ENCODE measurements at regions not wholly inside any gene's neighbourhood (a gene's known extent, or its start where the extent isn't known, plus 50 kb on each side); places are given as distances from the start of the nearest gene placed in this dataset.
A peak's percentile ranks its signal among the peaks of the same experiment; 100 is the strongest.
"Not testable (repeated sequence)": the region's sequence is repeated elsewhere in the genome, so short reads cannot be mapped to it uniquely, and the experiment has no call there.

DNA sequence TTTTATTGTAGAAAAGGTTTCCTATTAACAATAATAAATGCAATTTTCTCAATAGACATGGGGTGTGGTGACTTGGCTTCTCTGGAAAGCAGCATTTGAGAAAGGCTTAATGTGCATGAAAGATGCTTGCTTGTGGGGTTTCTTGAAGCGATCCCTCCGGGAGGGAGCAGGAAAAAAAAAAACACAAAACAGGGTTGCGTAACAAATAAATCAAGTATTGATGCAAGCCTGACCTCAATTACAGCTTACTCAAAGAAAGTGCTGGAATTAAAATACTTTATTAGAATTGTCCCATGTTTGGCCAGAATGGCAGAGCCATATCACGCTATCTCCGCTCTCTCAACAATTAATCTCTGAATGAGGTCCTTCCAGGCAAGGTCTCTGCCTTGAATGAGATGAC lies 1612.5 kb downstream of the REEP3 start:
- DNase-seq (ENCODE audit: low read depth), result no peak

DNA sequence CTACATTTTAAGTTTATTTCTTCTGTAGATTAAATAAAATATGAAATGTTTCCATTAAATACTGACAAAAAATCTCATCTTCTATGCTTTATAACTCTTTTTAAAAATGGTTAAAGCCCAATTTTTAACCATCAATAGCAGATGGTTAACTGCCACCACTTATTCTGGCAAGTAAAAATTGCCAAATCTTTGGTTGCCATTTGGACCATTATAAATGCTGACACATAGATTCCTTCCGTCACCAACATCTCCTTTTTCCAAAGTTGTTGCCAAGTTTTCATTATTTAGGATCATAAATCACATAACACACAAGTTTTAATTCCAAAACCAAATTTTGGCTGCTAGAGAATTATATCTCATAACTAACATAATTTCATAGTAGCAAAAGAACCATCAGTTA lies 1614.3 kb downstream of the REEP3 start:
- no peak for DNase-seq (ENCODE audit: low read depth)

DNA sequence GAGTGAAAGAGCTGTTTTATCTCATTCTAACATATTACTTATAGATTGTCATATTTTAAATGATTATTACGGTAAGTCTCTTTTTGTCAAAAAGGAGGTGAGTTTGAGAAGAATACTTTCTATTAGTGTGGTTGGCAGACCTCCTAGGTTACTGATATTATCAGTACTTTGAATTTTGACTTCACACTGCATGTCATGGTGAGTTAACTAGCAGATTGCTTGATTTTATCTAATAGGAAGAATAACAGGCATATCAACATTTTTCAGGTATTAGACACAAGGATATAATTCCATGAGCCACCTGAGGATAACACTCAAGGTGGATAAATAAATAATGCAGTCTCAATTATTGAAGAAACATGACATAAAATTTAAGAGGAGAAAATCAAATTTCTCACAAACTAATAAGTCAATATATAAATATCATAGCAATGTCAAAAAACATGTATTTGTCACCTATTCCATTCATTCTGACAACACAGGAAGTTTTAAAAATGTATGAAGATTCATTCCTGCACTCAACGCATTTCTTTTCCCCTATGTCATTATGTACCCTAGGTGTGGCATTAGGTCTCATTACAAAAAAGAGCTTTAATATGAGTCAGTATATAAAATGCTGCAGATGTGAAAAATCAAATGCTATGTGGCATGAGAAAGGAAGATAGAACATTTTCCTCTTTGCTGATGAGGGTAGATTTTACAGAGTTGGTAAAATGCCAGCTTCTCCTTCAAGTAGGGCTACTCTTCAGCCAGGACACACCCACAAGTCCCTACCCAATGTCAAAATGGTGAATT lies 1621.6 kb downstream of the REEP3 start:
- no peak for DNase-seq (ENCODE audit: low read depth)

DNA sequence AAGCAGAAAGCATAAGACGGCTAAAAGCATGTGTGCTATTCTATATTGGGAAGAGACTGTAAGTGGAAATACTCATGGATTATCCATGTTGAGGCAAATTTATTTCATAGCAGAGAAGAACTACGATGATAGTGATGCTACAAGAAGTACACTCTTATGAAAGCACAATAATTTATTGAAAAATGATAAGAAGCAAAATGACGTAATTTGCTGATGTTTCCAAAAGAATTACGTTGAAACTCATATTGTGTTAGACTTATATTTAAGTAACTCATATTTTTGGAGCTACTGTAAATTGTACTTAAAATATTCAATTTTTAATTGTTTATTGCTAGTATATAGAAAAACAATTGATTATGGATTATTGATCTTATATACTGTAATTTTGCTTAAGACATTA lies 1622.5 kb downstream of the REEP3 start:
- DNase-seq (ENCODE audit: low read depth), result no peak

DNA sequence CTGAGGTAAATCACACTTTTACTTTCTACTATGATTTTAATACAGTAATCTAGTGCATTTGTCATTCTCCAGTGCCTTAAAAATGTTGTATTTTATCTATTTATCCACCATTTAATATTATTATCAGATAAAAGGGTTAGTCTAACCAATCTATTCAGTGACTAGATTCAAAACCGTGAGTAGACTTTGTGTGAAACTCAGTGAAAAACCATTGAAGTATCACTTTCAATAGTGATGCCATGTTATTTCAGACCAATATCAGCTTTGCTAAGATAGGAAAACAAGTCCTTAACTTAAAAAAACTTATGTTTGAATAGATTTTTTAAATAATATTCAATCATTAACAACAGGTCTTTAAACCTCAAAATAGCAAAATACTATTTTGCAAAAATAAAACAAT lies 1628.7 kb downstream of the REEP3 start:
- DNase-seq (ENCODE audit: low read depth), result no peak

DNA sequence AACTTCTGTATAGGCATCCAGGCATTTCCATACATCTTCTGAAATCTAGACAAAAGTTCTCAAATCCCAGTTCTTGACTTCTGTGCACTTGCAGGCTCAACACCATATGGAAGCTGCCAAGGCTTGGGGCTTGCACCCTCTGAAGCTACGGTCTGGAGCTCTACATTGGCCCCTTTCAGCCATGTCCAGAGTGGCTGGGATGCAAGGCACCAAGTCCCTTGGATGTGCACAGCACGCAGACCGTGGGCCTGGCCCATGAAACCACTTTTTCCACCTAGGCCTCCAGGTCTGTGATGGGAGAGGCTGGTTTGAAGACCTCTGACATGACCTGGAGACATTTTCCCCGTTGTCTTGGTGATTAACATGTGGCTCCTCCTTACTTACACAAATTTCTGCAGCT lies 1645.1 kb downstream of the REEP3 start:
- DNase-seq (ENCODE audit: low read depth), result no peak

DNA sequence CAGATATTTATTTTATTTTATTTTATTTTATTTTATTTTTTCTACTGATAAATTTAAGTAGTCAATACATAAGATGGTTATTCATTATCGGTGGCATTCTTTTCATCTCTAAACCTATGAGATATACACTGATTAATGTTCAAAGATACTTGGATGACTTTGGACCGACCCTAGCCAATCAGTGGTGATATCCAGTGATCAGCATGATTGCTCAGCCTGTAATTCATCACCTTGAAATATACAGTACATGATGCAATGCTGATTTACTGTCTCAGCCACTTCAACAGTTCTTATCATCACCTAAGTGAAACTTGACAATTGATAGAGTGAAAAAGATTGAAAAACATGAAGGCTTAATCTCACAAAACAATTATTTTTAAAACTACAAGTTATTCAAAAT lies 1651.0 kb downstream of the REEP3 start:
- DNase-seq (ENCODE audit: low read depth), result no peak

DNA sequence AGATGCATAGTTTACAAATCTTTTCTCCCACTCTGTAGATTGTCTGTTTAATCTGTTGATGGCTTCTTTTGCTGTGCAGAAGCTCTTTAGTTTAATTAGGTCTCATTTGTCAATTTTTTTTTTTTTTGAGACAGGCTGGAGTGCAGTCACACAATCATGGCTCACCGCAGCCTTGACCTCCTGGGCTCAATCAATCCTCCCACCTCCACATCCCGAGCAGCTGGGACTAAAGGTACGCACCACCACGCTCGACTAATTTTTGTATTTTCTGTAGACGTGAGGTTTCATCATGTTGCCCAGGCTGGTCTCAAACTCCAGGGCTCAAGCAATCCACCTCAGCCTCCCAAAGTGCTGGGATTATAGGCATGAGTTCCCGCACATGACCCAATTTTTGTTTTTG lies 1655.8 kb downstream of the REEP3 start:
- no peak for DNase-seq (ENCODE audit: low read depth)

DNA sequence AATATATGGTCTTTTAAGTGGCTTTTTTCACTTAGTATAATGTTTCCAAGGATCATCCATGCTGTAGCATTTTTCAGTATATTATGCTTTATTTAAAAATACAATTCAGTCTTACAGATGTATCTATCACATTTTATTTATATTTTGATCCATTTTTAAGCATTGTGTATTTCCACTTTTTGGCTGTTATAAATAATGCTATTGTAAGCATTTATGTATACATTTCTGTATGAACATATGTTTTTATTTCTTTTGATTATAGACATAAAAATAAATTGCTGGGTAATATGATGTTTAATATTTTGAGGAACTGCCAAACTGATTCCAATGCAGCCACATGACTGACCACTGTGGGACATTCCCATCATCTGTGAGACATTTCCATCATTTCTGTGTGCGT lies 1662.0 kb downstream of the REEP3 start:
- no peak for DNase-seq (ENCODE audit: low read depth)

DNA sequence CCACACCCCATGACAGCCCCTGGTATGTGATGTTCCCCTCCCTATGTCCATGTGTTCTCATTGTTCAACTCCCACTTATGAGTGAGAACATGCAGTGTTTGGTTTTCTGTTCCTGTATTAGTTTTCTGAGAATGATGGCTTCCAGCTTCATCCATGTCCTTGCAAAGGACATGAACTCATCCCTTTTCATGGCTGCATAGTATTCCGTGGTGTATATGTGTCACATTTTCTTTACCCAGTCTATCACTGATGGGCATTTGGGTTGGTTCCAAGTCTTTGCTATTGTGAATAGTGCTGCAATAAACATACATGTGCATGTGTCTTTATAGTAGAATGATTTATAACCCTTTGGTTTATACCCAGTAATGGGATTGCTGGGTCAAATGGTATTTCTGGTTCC lies 1665.5 kb downstream of the REEP3 start:
- not testable (repeated sequence) for DNase-seq (ENCODE audit: low read depth)

DNA sequence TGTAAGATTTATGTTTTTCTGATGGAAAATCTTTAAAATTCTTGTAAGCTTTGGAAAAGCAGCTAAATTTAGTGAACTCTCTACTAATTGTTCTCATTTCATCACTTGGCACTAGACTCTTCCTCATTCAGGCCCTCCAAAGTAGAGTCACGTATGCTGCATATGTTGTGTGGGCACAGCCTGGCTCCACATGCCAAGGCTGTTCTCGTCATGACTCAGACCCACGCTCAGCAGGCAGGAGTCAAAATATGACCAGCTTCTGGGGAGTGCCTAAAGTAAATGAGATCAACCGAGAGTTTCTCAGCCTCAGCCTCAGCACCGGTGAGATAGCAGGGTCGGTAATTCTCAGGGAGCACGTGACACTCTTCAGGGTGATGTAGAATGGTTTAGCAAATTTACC lies 1672.9 kb downstream of the REEP3 start:
- peak; percentile 4 for DNase-seq (ENCODE audit: low read depth)

DNA sequence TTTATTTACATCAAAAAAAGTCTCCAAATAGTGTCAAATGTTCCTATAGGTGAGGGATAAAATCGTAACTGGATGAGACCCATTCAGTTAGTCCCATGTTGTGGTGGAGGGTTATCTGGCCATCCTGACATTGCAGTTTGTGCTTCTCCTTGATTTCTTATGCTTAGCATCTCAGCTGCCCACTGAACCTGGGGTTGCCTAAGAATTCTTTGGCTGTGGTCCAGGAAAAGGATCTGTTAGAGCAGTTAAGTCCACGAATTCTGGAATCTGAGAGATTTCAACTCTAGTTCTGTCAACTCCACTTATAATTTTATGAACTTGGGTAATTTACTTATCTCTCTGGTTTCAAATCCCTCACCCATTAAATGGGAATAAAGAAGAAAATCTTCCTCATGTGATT lies 1673.4 kb downstream of the REEP3 start:
- DNase-seq (ENCODE audit: low read depth), result no peak

DNA sequence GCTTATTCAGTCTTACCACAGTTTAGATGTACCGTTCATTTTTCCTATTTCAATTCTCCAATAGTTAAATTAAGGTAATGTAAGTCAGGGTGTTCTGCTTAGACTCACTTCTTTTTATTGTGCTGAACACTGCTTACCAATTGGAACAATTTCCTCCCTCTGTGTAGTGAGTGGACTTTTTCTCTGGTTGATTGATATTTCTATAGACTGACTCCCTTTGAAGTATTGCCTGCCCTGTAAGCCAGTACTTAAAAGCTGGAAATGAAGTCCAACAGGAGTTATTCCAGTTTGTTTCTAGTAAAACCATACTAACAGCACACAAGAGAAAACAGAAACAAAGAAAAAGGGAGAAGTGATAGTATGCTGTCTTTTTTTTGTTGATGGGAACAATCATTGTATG lies 1674.9 kb downstream of the REEP3 start:
- DNase-seq (ENCODE audit: low read depth), result no peak

DNA sequence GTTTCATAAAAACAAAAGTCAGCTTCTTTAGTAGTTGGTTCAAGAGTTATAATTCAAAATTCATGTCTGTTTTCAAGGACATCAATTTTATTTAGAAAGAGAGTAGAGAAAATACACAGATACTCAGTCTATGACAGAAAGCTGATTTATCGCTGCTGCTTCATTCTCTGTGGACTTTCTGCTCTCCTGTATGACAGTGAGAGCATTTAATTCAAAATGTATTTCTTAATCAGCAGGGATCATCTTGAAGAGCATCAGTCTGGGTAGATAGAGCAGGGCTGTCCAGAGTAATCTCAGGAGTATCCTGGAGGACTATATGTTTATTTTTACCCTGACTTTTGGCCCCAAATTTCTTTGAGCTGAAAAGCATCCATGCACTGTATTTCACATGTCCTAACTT lies 1676.7 kb downstream of the REEP3 start:
- DNase-seq (ENCODE audit: low read depth), result no peak

DNA sequence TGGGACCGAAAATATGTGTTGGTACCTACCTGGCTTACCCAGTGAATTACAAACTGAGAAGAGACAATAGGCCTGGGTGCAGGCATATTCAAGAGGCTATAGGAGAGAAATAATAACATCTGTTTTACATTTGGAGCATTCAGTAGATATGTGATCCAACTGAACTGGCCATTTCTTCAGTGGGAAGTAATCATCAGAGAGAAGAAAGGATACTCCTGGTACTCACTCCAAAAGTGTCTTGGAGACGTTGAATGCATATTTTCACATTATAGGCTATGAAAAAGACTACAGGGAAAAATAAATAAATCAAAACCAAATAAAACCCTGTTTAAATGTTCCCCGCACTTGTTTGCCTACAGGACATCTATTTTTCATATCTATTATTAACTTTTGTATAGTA lies 1680.3 kb downstream of the REEP3 start:
- DNase-seq (ENCODE audit: low read depth), result no peak

DNA sequence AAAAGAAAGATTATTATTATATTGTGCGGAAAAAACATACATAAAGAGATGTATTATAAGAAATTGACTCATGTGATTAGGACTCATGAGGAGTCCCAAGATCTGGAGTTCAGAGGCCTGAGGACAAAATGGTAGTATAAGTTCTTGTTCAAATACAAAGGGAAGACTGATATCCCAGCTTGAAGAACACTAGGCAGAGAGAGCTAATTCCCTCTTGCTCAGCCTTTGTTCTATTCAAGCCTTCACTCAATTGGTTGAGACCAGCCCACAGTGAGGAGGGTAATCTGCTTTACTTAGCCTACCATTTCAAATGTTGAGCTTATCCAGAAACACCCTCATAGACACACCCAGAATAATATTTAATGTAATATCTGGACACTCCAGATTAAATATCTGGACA lies 1683.8 kb downstream of the REEP3 start:
- DNase-seq (ENCODE audit: low read depth), result no peak

DNA sequence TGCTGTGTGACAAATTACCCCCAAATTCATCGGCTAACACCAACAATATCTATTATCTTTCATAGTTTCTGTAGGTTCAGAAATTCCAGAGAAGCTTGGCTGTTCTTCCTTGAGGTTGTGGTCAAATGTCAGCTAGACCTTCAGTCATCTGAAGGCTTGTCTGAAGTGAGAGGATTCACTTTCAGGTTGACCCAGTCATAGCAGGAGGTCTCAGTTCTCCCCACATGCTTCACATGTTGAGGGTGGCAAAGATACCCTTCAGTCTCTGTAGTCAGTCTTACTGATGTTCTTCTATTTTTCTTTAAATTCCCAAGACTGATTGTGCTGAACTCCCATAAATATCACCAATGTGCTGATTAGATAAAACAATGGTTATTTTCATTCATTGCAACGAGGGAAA lies 1692.0 kb downstream of the REEP3 start:
- no peak for DNase-seq (ENCODE audit: low read depth)

DNA sequence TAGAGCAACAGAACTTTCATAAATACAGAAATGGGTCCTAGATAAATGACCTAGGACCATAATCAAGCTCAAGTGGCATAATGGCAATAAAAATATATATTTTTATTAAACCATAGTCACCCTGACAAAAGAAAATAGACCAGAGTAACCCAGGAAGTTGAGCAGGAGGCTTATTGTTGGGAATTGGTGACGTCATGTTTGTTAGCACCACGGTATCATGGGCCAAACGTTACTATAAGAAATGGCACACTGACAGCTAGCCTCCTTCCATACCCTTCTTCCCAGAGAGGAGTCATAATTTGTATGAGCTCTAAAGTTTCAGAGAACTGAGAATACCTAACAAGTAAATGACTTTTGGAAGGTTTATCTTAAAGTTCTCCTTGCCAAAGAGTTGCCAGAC lies 1698.2 kb downstream of the REEP3 start:
- no peak for DNase-seq (ENCODE audit: low read depth)

DNA sequence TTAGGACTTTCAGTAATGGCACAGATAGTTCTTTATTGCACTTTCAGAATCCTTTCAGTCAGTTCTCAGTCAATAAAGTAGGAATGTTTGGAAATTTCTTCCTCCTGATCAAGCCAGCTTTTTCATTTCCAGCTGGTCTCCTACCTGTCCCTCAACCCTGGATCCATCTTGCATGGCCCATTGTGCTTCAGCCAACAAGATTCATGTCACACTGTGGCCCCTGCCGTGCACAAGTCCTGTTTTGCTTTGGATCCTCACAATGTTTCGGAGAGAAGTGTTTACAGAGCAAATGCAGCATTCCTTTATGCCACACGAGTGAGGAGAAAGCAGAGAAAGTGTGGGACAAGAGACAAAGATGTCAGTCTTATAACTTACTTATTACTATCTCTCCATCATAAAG lies 1694.7 kb upstream of the LRRTM3 start:
- DNase-seq (ENCODE audit: low read depth), result no peak

DNA sequence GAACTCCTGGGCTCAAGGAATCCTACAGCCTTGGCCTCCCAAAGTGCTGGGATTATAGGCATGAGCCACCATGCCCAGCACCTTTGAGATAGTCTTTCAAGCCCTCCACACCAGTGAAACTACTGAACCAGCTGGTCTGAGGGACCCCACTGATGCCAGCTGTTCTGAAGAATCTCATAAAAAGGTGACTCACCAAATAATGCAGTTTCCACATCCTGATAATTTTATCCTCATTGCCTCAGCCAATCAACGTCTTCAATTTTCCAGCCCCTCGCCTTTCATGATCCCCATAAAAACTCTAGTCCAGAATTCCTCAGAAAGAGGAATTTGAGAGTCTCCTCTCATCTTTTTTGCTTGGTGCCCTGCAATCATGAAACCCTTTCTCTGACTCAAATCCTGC lies 1691.6 kb upstream of the LRRTM3 start:
- peak; percentile 9 for DNase-seq (ENCODE audit: low read depth)

DNA sequence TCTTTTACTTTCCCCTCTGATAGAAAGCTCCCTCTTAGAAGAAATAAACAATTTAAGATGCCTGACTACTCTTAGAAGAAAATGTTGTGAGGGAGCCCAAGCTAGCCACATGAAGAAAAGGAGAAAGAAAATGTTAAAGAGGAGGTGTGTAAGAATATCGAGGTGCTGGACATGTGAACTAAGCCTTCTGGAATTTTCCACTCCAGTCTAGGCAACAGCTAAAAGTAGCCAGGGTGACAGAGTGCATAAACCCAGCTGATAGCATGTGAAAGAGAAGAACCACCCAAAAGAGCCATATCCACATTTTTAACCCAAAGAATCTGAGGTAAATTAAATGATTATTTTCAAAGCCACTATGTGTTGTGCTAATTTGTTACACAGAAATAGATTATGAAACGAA lies 1690.6 kb upstream of the LRRTM3 start:
- no peak for DNase-seq (ENCODE audit: low read depth)

DNA sequence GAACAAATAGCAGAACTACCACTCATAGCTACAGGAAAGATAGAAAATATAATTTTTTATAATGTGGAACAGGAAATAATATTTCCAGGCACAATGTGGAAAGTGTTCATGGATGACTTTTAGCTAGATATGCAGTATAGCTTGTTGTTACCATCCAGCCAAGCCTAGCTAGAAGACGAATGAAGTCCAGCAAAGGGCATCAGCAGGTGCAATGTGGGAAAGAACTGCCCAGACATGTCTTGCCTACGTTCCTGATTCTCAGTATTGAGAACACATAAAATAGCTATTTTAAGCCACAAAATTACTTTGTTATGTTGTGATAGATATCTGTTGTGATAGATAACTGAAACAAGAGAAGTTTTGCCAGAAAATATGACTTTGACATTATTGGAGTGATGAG lies 1690.0 kb upstream of the LRRTM3 start:
- DNase-seq (ENCODE audit: low read depth), result no peak

DNA sequence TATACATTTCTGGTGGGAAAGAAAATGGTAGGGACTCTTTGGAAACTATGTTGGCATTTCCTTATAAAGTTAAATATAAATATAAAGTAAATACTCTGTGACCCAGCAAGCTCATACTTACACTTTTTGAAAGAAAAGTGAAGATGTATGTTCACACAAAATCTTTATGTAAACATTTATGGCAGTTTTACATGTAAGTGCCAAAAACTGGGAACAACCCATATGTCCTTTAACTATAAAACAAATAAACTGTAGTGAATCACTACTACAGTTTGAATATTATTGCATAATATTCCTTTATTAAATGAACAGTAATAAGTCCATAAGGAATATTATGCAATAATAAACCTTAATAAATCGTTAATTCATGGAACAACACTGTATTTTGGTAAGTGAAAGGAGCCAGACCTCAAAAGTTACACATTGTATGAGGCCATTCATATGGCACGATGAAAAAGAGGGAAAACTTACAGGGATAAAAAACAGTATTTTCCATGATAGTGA lies 1660.3 kb upstream of the LRRTM3 start:
- DNase-seq (ENCODE audit: low read depth), result no peak

DNA sequence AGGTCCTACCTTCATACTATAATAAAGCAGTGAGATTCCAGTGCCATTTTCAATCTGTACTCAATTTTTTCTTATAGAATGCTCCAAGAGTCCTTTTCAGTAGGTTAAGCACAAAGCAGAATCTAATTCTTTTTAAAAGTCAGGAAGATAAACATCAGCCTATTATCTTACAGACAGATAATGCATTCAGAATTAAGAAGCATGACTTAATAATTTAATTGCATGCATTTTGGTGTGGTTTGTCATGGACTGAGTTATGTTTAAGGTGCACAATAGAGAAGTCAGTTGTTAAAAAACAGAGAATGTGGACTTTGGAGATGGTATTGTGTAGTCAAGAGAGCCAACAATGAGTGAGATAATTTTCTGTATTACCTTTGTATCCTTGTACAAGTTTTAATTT lies 1656.3 kb upstream of the LRRTM3 start:
- DNase-seq (ENCODE audit: low read depth), result not testable (repeated sequence)

Data from RPMI7951 (cell line).